ENCODE measurements at regions not wholly inside any gene's neighbourhood (a gene's known extent, or its start where the extent isn't known, plus 50 kb on each side); places are given as distances from the start of the nearest gene placed in this dataset.

GRCh38 chr12:39127401-39127800 is 222.0 kb upstream of the CPNE8 start:
- no peak overlapping the region for H3K4ac ChIP-seq (ENCODE audit: low read depth in 1 of 2, low read length in 2 of 2)
- H3K4me2 ChIP-seq (ENCODE audit: low read length, poor library complexity, severe bottlenecking), result no peak overlapping the region
- peak; percentile 83 for DNase-seq
- no peak overlapping the region for H3K4me3 ChIP-seq (ENCODE audit: insufficient read depth in 1 of 2, low read depth in 1 of 2, low read length in 2 of 2)
- H2BK5ac ChIP-seq (ENCODE audit: low read depth, low read length, poor library complexity, severe bottlenecking), result no peak overlapping the region
- WGBS, result 44% methylated on average over 4 of the region's 4 CpGs
- H3K27ac ChIP-seq (ENCODE audit: low read length, poor library complexity, severe bottlenecking), result no peak overlapping the region
- H3K14ac ChIP-seq (ENCODE audit: low read length in 2 of 2), result no peak overlapping the region
- no peak overlapping the region for H2BK15ac ChIP-seq (ENCODE audit: low read depth, poor library complexity, severe bottlenecking)
- H3K9ac ChIP-seq (ENCODE audit: low read length), result no peak overlapping the region
- no peak overlapping the region for H3K23ac ChIP-seq (ENCODE audit: low read length in 2 of 2)
- H3K79me1 ChIP-seq (replicated peaks; ENCODE audit: low read length, poor library complexity, severe bottlenecking), result no peaks in the 10 kb centered on the region
- H3K18ac ChIP-seq (ENCODE audit: low read depth in 1 of 2, low read length in 2 of 2), result no peak overlapping the region
- H2AFZ ChIP-seq (ENCODE audit: low read depth, low read length), result no peak overlapping the region
- H4K8ac ChIP-seq (ENCODE audit: low read length), result no peak overlapping the region
- H3K27me3 ChIP-seq (ENCODE audit: control insufficient read depth in 1 of 2, insufficient read depth in 1 of 2, low read length in 2 of 2), result no peaks in the 10 kb centered on the region
- no peaks in the 10 kb centered on the region for H3K36me3 ChIP-seq (ENCODE audit: control insufficient read depth in 1 of 2, insufficient read depth in 2 of 2, low read depth in 1 of 2, low read length in 2 of 2)
- H3K9me3 ChIP-seq (ENCODE audit: control insufficient read depth, low read length), result no peaks in the 10 kb centered on the region
- no peak overlapping the region for H4K91ac ChIP-seq (ENCODE audit: low read length)
- no peak overlapping the region for H2BK12ac ChIP-seq (ENCODE audit: low read length in 2 of 2)
- no peaks in the 10 kb centered on the region for H3K4me1 ChIP-seq (ENCODE audit: control insufficient read depth, insufficient read depth, low read depth, low read length)
- no peak overlapping the region for H2AK5ac ChIP-seq (ENCODE audit: low read length, severe bottlenecking)
- H2BK120ac ChIP-seq (ENCODE audit: low read depth, low read length), result no peak overlapping the region

GRCh38 chr12:39125566-39125965 is 220.2 kb upstream of the CPNE8 start:
- no peak overlapping the region for H3K14ac ChIP-seq (ENCODE audit: low read length in 2 of 2)
- no peak overlapping the region for H2BK5ac ChIP-seq (ENCODE audit: low read depth, low read length, poor library complexity, severe bottlenecking)
- no peaks in the 10 kb centered on the region for H3K79me1 ChIP-seq (replicated peaks; ENCODE audit: low read length, poor library complexity, severe bottlenecking)
- H2BK120ac ChIP-seq (ENCODE audit: low read depth, low read length), result no peak overlapping the region
- H3K9ac ChIP-seq (ENCODE audit: low read length), result no peak overlapping the region
- no peak overlapping the region for H2AK5ac ChIP-seq (ENCODE audit: low read length, severe bottlenecking)
- no peak overlapping the region for H4K8ac ChIP-seq (ENCODE audit: low read length)
- H2BK15ac ChIP-seq (ENCODE audit: low read depth, poor library complexity, severe bottlenecking), result no peak overlapping the region
- H3K4me2 ChIP-seq (ENCODE audit: low read length, poor library complexity, severe bottlenecking), result no peak overlapping the region
- 63% methylated on average over 1 of the region's 2 CpGs for WGBS
- no peak overlapping the region for H3K4ac ChIP-seq (ENCODE audit: low read depth in 1 of 2, low read length in 2 of 2)
- H2AFZ ChIP-seq (ENCODE audit: low read depth, low read length), result peak overlapping the region; percentile 36
- no peaks in the 10 kb centered on the region for H3K27me3 ChIP-seq (ENCODE audit: control insufficient read depth in 1 of 2, insufficient read depth in 1 of 2, low read length in 2 of 2)
- no peak overlapping the region for H3K4me3 ChIP-seq (ENCODE audit: insufficient read depth in 1 of 2, low read depth in 1 of 2, low read length in 2 of 2)
- no peaks in the 10 kb centered on the region for H3K9me3 ChIP-seq (ENCODE audit: control insufficient read depth, low read length)
- H3K27ac ChIP-seq (ENCODE audit: low read length, poor library complexity, severe bottlenecking), result no peak overlapping the region
- no peak for DNase-seq
- peak overlapping the region in 1 of 2 experiments; percentile 4 for H3K18ac ChIP-seq (ENCODE audit: low read depth in 1 of 2, low read length in 2 of 2)
- H3K23ac ChIP-seq (ENCODE audit: low read length in 2 of 2), result no peak overlapping the region
- no peaks in the 10 kb centered on the region for H3K36me3 ChIP-seq (ENCODE audit: control insufficient read depth in 1 of 2, insufficient read depth in 2 of 2, low read depth in 1 of 2, low read length in 2 of 2)
- peak overlapping the region in 1 of 2 experiments; percentile 92 for H2BK12ac ChIP-seq (ENCODE audit: low read length in 2 of 2)
- peak overlapping the region; percentile 14 for H4K91ac ChIP-seq (ENCODE audit: low read length)
- H3K4me1 ChIP-seq (ENCODE audit: control insufficient read depth, insufficient read depth, low read depth, low read length), result no peaks in the 10 kb centered on the region

- H2BK15ac ChIP-seq (ENCODE audit: low read depth, poor library complexity, severe bottlenecking), result no peak overlapping the region
- H3K4me2 ChIP-seq (ENCODE audit: low read length, poor library complexity, severe bottlenecking), result no peak overlapping the region
- H2AFZ ChIP-seq (ENCODE audit: low read depth, low read length), result no peak overlapping the region
- H3K36me3 ChIP-seq (ENCODE audit: control insufficient read depth in 1 of 2, insufficient read depth in 2 of 2, low read depth in 1 of 2, low read length in 2 of 2), result no peaks in the 10 kb centered on the region
- H3K9ac ChIP-seq (ENCODE audit: low read length), result no peak overlapping the region
- no peaks in the 10 kb centered on the region for H3K27me3 ChIP-seq (ENCODE audit: control insufficient read depth in 1 of 2, insufficient read depth in 1 of 2, low read length in 2 of 2)
- no peak overlapping the region for H3K4me3 ChIP-seq (ENCODE audit: insufficient read depth in 1 of 2, low read depth in 1 of 2, low read length in 2 of 2)
- no peak overlapping the region for H2AK5ac ChIP-seq (ENCODE audit: low read length, severe bottlenecking)
- no peak overlapping the region for H4K91ac ChIP-seq (ENCODE audit: low read length)
- H3K9me3 ChIP-seq (ENCODE audit: control insufficient read depth, low read length), result no peaks in the 10 kb centered on the region
- H3K18ac ChIP-seq (ENCODE audit: low read depth in 1 of 2, low read length in 2 of 2), result no peak overlapping the region
- H3K4ac ChIP-seq (ENCODE audit: low read depth in 1 of 2, low read length in 2 of 2), result no peak overlapping the region
- no peak overlapping the region for H3K14ac ChIP-seq (ENCODE audit: low read length in 2 of 2)
- H2BK12ac ChIP-seq (ENCODE audit: low read length in 2 of 2), result no peak overlapping the region
- no peak overlapping the region for H3K27ac ChIP-seq (ENCODE audit: low read length, poor library complexity, severe bottlenecking)
- 93% methylated on average over 5 of the region's 6 CpGs for WGBS
- H4K8ac ChIP-seq (ENCODE audit: low read length), result no peak overlapping the region
- no peak for DNase-seq
- no peak overlapping the region for H2BK5ac ChIP-seq (ENCODE audit: low read depth, low read length, poor library complexity, severe bottlenecking)
- no peak overlapping the region for H3K23ac ChIP-seq (ENCODE audit: low read length in 2 of 2)
- H2BK120ac ChIP-seq (ENCODE audit: low read depth, low read length), result no peak overlapping the region
- H3K4me1 ChIP-seq (ENCODE audit: control insufficient read depth, insufficient read depth, low read depth, low read length), result no peaks in the 10 kb centered on the region
- H3K79me1 ChIP-seq (replicated peaks; ENCODE audit: low read length, poor library complexity, severe bottlenecking), result no peaks in the 10 kb centered on the region
Measured at GRCh38 chr12:39124768-39125167, 219.4 kb upstream of the CPNE8 start.

GRCh38 chr12:39123580-39124253 is 218.3 kb upstream of the CPNE8 start:
- Histone ChIP-seq H3K23ac (ENCODE audit: low read length in 2 of 2) (no peak overlapping the region), H3K4me2 (ENCODE audit: low read length, poor library complexity, severe bottlenecking) (no peak overlapping the region), H3K14ac (ENCODE audit: low read length in 2 of 2) (no peak overlapping the region), H2BK12ac (ENCODE audit: low read length in 2 of 2) (no peak overlapping the region), H3K4ac (ENCODE audit: low read depth in 1 of 2, low read length in 2 of 2) (no peak overlapping the region), H2BK5ac (ENCODE audit: low read depth, low read length, poor library complexity, severe bottlenecking) (no peak overlapping the region), H4K8ac (ENCODE audit: low read length) (no peak overlapping the region), H2BK120ac (ENCODE audit: low read depth, low read length) (no peak overlapping the region), H2AFZ (ENCODE audit: low read depth, low read length) (no peak overlapping the region), H3K4me1 (ENCODE audit: control insufficient read depth, insufficient read depth, low read depth, low read length) (no peaks in the 10 kb centered on the region), H3K4me3 (ENCODE audit: insufficient read depth in 1 of 2, low read depth in 1 of 2, low read length in 2 of 2) (no peak overlapping the region), H4K91ac (ENCODE audit: low read length) (no peak overlapping the region), H2BK15ac (ENCODE audit: low read depth, poor library complexity, severe bottlenecking) (no peak overlapping the region), H3K27ac (ENCODE audit: low read length, poor library complexity, severe bottlenecking) (no peak overlapping the region), H3K36me3 (ENCODE audit: control insufficient read depth in 1 of 2, insufficient read depth in 2 of 2, low read depth in 1 of 2, low read length in 2 of 2) (no peaks in the 10 kb centered on the region), H2AK5ac (ENCODE audit: low read length, severe bottlenecking) (no peak overlapping the region), H3K9ac (ENCODE audit: low read length) (no peak overlapping the region), H3K9me3 (ENCODE audit: control insufficient read depth, low read length) (no peaks in the 10 kb centered on the region), H3K27me3 (ENCODE audit: control insufficient read depth in 1 of 2, insufficient read depth in 1 of 2, low read length in 2 of 2) (no peaks in the 10 kb centered on the region), H3K18ac (ENCODE audit: low read depth in 1 of 2, low read length in 2 of 2) (no peak overlapping the region), H3K79me1 (replicated peaks; ENCODE audit: low read length, poor library complexity, severe bottlenecking) (no peaks in the 10 kb centered on the region)
- no peak for DNase-seq
- WGBS, result no CpG with 5 or more reads among the region's 2 CpGs
